Adrenal gland (tissue), 5 donors: ENCODE measurements at regions not wholly inside any gene's neighbourhood (a gene's known extent, or its start where the extent isn't known, plus 50 kb on each side); places are given as distances from the start of the nearest gene placed in this dataset.

Source experiments
- CTCF ChIP-seq, 6 experiments: fragments of 450-650 bp in 4 of 6; fragments of 200-600 bp in 2 of 6; sonication (generic) in 1 of 6; IDR thresholded peaks; 1 replicate in 5 of 6; 2 replicates in 1 of 6; pipeline versions ENCODE4 v1.5.1 to v1.8.0; 2016 to 2021; ENCODE audit warnings: antibody characterized with exemption in 6 of 6, mild to moderate bottlenecking in 2 of 6, moderate library complexity in 1 of 6
- POLR2A ChIP-seq, 2 donors: fragments of 450-650 bp; IDR thresholded peaks; one replicate each; pipeline ENCODE4 v1.6.1; 2017; ENCODE audit warnings: antibody characterized with exemption in 2 of 2, mild to moderate bottlenecking in 2 of 2, moderate library complexity in 1 of 2
- donor health status: DM: no; HTN: no; CAD: no.

- TF ChIP-seq CTCF (IDR thresholded peaks at IDR 0.05) (no peak), POLR2A (IDR thresholded peaks at IDR 0.05) (no peak)
Measured at GRCh38 chr3:40869013-40869412, 330.3 kb upstream of the CTNNB1 start.
